ENCODE measurements at regions not wholly inside any gene's neighbourhood (a gene's known extent, or its start where the extent isn't known, plus 50 kb on each side); places are given as distances from the start of the nearest gene placed in this dataset.

GRCh38 chr11:27207025-27207650 lies 155.9 kb downstream of the CCDC34 start:
- TF ChIP-seq, protein P1, sequence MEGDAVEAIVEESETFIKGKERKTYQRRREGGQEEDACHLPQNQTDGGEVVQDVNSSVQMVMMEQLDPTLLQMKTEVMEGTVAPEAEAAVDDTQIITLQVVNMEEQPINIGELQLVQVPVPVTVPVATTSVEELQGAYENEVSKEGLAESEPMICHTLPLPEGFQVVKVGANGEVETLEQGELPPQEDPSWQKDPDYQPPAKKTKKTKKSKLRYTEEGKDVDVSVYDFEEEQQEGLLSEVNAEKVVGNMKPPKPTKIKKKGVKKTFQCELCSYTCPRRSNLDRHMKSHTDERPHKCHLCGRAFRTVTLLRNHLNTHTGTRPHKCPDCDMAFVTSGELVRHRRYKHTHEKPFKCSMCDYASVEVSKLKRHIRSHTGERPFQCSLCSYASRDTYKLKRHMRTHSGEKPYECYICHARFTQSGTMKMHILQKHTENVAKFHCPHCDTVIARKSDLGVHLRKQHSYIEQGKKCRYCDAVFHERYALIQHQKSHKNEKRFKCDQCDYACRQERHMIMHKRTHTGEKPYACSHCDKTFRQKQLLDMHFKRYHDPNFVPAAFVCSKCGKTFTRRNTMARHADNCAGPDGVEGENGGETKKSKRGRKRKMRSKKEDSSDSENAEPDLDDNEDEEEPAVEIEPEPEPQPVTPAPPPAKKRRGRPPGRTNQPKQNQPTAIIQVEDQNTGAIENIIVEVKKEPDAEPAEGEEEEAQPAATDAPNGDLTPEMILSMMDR (IDR thresholded peaks at IDR 0.05 in 2 of 3, conservative IDR thresholded peaks at IDR 0.05 in 1 of 3; ENCODE audit: borderline replicate concordance in 1 of 3, insufficient read depth in 1 of 3, low read depth in 2 of 3, low read length in 2 of 3) = no peak
- TF ChIP-seq RAD21 (IDR thresholded peaks at IDR 0.05; ENCODE audit: low read depth) = no peak

Measured in HCT116 (cell line).